HG03521 (cell line): ENCODE measurements at regions not wholly inside any gene's neighbourhood (a gene's known extent, or its start where the extent isn't known, plus 50 kb on each side); places are given as distances from the start of the nearest gene placed in this dataset.
"Not testable (repeated sequence)": the region's sequence is repeated elsewhere in the genome, so short reads cannot be mapped to it uniquely, and the experiment has no call there.

Experiments
- ATAC-seq: cut with Tn5 transposase; IDR thresholded peaks from one replicate; pipeline ENCODE4 v1.9.1; 2021; ENCODE audit warnings: mild to moderate bottlenecking, moderate library complexity; ENCODE audit not compliant: unreplicated experiment

GRCh38 chr3:110821586-110821985, 250.0 kb upstream of the NECTIN3 start:
- no peak for ATAC-seq

GRCh38 chr3:110822971-110823370, 248.6 kb upstream of the NECTIN3 start:
- ATAC-seq, result no peak

DNA sequence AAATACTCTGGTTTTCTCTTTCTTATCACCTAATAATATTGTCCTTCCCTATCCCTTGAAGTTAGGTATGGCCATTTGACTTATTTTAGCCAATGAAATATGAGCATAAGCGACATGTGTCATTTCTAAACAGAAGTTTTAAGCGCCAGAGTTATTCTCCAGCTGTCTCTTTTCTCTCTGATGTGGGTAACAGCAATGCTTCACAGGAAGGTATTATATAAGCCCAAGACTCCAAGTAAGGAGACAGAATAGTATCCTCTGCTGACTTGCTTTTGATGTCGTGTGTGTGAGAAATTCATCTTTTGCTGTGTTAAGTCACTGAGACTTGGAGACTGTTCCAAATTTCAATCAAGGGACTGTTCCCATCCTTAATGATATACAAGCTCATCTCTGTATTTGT, 224.6 kb upstream of the NECTIN3 start:
- ATAC-seq, result no peak

- no peak for ATAC-seq
Measured at GRCh38 chr3:110849064-110849463, 222.6 kb upstream of the NECTIN3 start.

DNA sequence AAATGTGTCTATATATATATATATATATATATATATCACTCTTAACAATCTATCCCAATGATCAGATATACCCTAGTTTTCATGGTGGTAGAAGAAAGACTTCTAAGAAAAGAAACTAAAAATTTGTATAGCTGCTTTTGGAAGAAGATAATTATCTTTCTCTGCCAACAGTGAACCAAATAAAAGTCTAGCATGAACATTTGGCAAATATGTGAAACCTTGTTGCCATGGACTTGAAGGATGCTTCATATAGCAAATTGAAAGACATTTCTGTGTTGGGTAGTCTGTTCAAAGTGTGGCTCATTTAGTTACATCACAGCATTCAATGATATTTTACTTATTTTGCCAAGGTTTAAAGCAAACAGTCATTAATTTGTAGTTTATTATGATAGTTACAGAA, 219.9 kb upstream of the NECTIN3 start:
- no peak for ATAC-seq

GRCh38 chr3:110855207-110855606, 216.4 kb upstream of the NECTIN3 start:
- ATAC-seq, result no peak

- ATAC-seq, result no peak
Measured at GRCh38 chr3:110856916-110857315, 214.7 kb upstream of the NECTIN3 start.

- no peak for ATAC-seq
Measured at GRCh38 chr3:110858549-110858948, 213.1 kb upstream of the NECTIN3 start.

GRCh38 chr3:110859336-110859735, 212.3 kb upstream of the NECTIN3 start:
- no peak for ATAC-seq

DNA sequence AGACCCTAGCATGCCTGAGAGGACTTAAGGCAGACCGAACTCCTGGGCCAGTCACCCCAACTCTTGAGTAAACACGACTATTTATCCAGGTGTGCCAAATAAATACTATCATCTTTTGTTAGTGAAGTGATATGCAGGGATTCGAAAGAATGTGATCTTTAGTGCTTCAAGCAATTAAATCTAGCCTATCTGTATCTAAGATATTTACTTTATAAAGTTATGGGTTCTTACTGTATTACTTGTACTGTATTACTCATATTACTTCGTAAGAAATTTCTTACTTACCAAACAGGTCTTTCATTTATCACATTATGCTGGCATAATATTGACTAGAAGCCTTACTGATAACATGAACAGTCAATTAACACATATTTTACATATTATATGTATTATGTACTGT, 211.6 kb upstream of the NECTIN3 start:
- ATAC-seq, result no peak

- no peak for ATAC-seq
Measured at GRCh38 chr3:110865934-110866333, 205.7 kb upstream of the NECTIN3 start.

DNA sequence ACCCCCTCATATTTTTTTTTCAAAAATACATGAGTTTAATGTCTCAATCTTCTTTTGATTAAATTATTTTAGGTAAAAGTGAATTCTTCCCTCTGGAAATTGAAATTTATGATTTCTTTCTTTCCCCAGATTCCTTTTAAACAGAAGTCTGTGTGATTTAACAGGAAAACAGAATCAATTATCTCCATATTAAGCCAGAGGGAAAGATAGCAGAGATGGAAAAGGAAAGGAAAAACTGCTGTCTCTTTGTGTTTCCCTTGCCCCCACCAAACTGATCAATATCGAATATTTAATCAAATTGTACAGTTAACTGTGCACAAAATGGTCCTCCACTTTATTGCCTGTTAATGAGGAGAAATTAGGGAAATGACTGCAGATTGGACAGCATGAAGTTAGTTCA, 203.5 kb upstream of the NECTIN3 start:
- ATAC-seq, result no peak

DNA sequence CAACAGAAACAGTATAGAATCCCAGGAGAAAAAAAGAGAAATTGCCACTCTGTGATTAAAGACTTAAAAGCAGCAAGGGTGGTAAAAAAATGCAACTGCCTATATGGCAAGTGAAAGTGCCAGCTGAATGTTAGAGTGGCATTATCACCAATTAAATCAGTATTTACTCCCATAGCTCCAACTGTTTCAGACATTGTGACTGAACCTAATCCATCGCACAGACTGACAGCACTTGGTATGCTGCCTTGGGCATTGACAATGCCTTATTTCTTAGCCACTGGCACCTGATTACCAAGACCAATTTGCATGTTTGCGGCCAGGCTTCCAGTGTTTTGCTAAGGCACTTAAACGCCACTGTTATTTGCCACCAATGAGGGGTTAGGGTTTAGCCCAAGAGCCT, 201.9 kb upstream of the NECTIN3 start:
- no peak for ATAC-seq

- no peak for ATAC-seq
Measured at GRCh38 chr3:110871869-110872268, 199.7 kb upstream of the NECTIN3 start.

DNA sequence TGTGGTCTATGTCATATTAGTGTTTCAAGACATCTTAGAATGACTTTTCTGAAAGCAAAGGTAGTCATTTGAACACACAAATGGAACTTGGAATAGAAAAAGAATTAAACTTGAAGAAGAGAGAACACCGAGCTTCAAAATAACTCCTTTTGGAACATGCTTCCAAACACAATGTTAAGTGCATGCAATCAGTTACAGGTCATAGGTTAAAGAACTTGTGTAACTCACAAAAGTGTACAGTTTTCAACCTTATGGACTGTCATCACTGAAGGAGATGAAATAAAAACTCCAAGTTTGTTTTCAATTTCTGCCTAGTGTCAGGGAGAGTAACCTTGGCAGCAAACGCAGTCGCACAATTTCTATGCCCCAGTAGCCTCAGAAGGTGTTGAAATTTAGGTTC, 192.9 kb upstream of the NECTIN3 start:
- ATAC-seq, result no peak

- peak; percentile 71 for ATAC-seq
Measured at GRCh38 chr3:110881069-110881468, 190.5 kb upstream of the NECTIN3 start.

- ATAC-seq, result no peak
Measured at GRCh38 chr3:110886222-110886893, 185.3 kb upstream of the NECTIN3 start.

- ATAC-seq, result no peak
Measured at GRCh38 chr3:110887176-110887575, 184.4 kb upstream of the NECTIN3 start.

DNA sequence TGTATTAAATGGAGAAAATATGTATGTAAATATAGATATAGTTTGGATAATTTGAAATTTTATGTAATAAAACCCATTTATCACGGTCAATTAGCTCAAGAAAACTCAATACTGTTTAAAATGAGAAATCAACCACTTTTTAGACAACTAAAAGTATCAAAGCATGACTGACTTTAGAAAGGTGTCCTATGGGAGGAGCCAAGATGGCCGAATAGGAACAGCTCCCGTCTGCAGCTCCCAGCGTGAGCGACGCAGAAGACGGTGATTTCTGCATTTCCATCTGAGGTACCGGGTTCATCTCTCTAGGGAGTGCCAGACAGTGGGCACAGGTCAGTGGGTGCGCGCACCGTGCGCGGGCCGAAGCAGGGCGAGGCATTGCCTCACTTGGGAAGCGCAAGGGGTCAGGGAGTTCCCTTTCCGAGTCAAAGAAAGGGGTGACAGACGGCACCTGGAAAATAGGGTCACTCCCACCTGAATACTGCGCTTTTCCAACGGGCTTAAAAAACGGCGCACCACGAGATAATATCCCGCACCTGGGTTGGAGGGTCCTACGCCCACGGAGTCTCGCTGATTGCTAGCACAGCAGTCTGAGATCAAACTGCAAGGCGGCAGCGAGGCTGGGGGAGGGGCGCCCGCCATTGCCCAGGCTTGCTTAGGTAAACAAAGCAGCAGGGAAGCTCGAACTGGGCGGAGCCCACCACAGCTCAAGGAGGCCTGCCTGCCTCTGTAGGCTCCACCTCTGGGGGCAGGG, 182.8 kb upstream of the NECTIN3 start:
- ATAC-seq, result not testable (repeated sequence)

GRCh38 chr3:110889376-110889699, 182.3 kb upstream of the NECTIN3 start:
- ATAC-seq, result not testable (repeated sequence)

DNA sequence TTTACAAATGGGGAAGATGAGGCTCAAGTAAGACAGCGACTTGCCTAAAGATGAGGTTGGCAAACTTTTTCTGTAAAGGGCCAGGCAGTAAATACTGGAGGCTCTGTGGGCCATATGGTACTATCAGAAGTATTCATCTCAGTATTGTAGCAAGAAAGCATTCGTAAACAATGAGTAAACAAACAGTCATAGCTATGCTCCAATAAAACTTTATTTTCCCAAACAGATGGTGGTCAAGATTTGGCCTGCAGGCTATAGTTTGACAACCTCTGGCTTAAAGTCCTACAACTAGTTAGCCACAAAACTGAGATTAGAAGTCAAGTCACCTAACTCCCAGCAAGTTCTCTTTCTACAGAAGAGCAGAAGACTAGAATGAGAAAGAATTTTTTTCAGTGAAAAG, 177.0 kb upstream of the NECTIN3 start:
- ATAC-seq, result no peak

DNA sequence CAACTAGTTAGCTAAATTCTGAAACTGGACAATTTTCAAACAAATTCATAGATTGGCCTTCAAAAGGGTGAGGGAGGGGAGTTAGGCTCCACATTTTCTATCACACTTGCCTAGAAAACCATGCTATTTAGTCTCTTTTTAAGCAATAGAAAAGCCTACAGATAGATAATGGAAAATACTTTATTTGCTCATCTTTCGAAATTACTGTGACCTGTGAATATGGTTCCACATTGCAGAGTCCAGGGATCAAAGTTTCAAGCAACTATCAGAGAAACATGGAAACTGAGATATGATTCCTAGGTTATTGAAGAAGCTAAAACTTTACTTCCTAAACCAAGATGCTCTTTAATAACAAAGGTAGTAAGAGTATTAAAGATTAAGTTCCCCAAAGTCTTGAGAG, 176.6 kb upstream of the NECTIN3 start:
- no peak for ATAC-seq

- no peak for ATAC-seq
Measured at GRCh38 chr3:110897046-110897445, 174.6 kb upstream of the NECTIN3 start.
